K562 (cell line): ENCODE measurements at regions not wholly inside any gene's neighbourhood (a gene's known extent, or its start where the extent isn't known, plus 50 kb on each side); places are given as distances from the start of the nearest gene placed in this dataset.

Experiments
- CTCF ChIP-seq, 3 experiments: IDR thresholded peaks in 2 of 3; conservative IDR thresholded peaks in 1 of 3; 2 replicates each; pipeline ENCODE4 v1.5.1; 2011 to 2012; ENCODE audit warnings: low read length in 3 of 3, mild to moderate bottlenecking in 3 of 3, control low read depth in 2 of 3, improper control_type of control experiment in 1 of 3, inconsistent platforms in 1 of 3, low read depth in 1 of 3, mixed read lengths in 1 of 3, moderate library complexity in 1 of 3; ENCODE audit not compliant: insufficient read depth in 2 of 3
- ESRRA ChIP-seq: fragments of 450-650 bp; IDR thresholded peaks from 2 replicates; pipeline ENCODE4 v1.6.1; 2014; ENCODE audit warnings: low read depth, mild to moderate bottlenecking, moderate library complexity, borderline replicate concordance
- FOXO4 ChIP-seq: fragments of 450-650 bp; formaldehyde crosslinking; IDR thresholded peaks from 2 replicates; pipeline ENCODE4 v1.4.0; 2020; ENCODE audit warnings: mild to moderate bottlenecking, moderate library complexity
- KDM5B ChIP-seq: fragments of 200-600 bp; sonication (generic); IDR thresholded peaks from 2 replicates; pipeline ENCODE4 v1.6.1; 2012; ENCODE audit warnings: low read depth, mild to moderate bottlenecking, moderate library complexity, low read length, control low read depth, inconsistent platforms; ENCODE audit not compliant: insufficient replicate concordance
- MAFK ChIP-seq: IDR thresholded peaks from 2 replicates; pipeline ENCODE4 v1.6.1; 2011; ENCODE audit warnings: low read length, improper control_type of control experiment
- NR2F6 ChIP-seq: fragments of 450-650 bp; formaldehyde crosslinking; IDR thresholded peaks from 2 replicates; pipeline ENCODE4 v1.4.0; 2020; ENCODE audit warnings: mild to moderate bottlenecking
- PKNOX1 ChIP-seq: fragments of 450-650 bp; IDR thresholded peaks from 2 replicates; pipeline ENCODE4 v1.6.1; 2016
- POLR2A ChIP-seq: fragments of 450-650 bp; conservative IDR thresholded peaks from 2 replicates; pipeline ENCODE4 v1.6.1; 2016
- RAD21 ChIP-seq, 2 experiments: fragments of 250-450 bp in 1 of 2; fragments of 450-650 bp in 1 of 2; sonication (Bioruptor Pico) in 1 of 2; formaldehyde crosslinking in 1 of 2; IDR thresholded peaks in 1 of 2; conservative IDR thresholded peaks in 1 of 2; 2 replicates each; pipeline versions ENCODE4 v1.4.0 to v1.8.0; 2020 to 2022; ENCODE audit warnings: mild to moderate bottlenecking in 2 of 2, moderate library complexity in 1 of 2
- ZNF280B ChIP-seq: fragments of 250-450 bp; sonication (Bioruptor Pico); IDR thresholded peaks from 2 replicates; pipeline ENCODE4 v1.5.1; 2021; ENCODE audit warnings: mild to moderate bottlenecking

- TF ChIP-seq MAFK (no peak), KDM5B (no peak), NR2F6 (CRISPR knock-in tag) (no peak), PKNOX1 (no peak), CTCF (IDR thresholded peaks at IDR 0.05 in 2 of 3, conservative IDR thresholded peaks at IDR 0.05 in 1 of 3; ENCODE audit: insufficient read depth in 2 of 3, low read depth in 1 of 3, low read length in 3 of 3) (no peak), ESRRA (no peak), RAD21 (CRISPR knock-in tag; conservative IDR thresholded peaks at IDR 0.05 in 1 of 2, IDR thresholded peaks at IDR 0.05 in 1 of 2) (no peak), POLR2A (no peak), ZNF280B (CRISPR knock-in tag) (no peak), FOXO4 (CRISPR knock-in tag) (no peak)
Measured at GRCh38 chr2:45269149-45269793, 260.0 kb upstream of the SIX2 start.
